GM18499 (cell line): ENCODE measurements at regions not wholly inside any gene's neighbourhood (a gene's known extent, or its start where the extent isn't known, plus 50 kb on each side); places are given as distances from the start of the nearest gene placed in this dataset.

Experiments used
- ATAC-seq: cut with Tn5 transposase; IDR thresholded peaks from one replicate; pipeline ENCODE4 v1.9.1; 2021; ENCODE audit warnings: moderate number of reproducible peaks; ENCODE audit not compliant: insufficient read depth, unreplicated experiment

DNA sequence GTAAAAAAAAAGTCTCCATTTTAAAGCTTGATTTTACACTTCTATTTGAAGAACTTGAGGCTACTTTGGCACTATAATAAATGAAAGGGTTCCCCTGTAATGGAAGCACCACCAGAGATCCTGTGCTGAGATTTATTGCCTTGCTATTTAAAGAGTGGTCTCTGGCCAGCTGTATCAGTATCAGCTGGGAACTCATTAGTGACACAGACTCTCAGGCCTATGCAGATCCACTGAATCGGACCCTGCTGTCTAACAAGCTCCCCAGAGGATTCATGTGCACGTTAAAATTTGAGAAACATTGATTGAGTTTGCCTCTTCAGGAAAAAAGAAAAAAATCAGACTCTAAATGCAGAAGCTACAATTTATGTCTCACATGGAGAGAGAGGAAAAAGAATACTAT is 299.9 kb upstream of the BMP2 start:
- ATAC-seq: no peak

- no peak for ATAC-seq
Measured at GRCh38 chr20:6466075-6466810, 301.2 kb upstream of the BMP2 start.

DNA sequence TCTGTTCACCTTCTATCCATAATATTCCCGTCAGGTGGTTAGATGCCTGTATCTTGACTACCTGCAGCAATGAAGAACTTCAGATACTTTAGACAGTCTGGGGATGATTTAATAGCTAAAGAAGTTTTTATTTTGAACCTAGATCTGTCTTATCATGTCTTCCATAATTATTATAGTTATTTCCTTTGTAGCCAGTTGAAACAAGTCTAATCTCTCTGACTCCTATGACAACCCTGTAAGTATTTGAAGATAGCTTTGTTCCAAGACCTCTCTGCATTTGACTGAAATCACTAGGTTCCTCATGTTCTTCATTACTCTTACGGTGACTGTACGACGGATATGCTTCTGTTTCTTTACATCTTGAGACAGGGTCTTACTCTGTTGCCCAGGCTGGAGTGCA is 316.6 kb upstream of the BMP2 start:
- ATAC-seq: no peak

GRCh38 chr20:6440443-6440799 is 317.6 kb upstream of the FERMT1 start:
- no peak for ATAC-seq

DNA sequence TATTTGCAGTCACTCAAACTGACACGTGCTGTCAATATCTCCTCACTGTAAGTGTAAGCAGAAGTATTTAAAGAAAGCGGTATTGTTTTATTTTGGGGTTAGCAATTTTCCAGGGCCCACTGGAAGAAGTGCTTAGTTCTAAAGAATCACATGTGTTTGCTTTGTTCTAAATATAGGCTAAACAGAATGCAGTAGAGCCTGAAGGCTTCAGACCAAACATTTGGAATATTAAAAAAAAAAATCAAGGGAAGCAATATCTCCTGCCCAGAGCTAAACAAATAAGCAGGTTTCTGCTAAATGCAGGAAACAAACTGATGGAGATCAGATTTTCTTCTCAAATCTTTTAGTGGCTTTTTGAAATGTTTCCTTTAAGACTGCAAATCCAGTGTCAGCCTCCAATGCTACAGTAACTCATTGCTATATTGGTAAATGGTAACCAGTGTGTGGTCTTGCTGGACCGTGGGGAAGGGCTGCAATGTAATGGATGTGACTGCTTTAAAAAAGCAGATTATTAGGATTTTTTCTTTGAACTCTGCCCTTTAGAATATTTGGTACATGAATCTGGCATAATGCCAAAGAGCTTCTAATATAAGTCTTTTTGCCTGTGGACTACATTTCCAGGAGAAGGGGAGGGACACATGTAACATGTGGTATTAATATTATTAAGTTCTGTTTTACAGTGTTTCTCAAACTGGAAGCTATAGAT is 317.1 kb upstream of the FERMT1 start:
- ATAC-seq: no peak

DNA sequence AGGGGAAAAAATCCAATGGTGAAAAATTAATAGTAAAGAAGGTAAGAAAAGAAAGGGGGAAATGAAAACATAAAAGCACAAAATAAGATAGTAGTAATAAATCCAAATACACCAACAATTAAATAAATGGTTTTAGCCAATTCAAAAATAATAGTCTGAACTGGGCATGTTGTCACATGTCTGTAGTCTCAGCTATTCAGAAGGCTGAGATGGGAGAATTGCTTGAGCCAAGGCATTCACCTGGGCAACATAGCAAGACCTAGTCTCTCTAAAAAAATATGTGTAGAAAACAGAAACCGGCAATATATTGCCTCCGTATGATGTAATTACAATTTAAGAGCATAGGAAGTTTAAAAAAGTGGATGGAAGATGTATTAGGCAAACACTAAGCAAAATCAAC is 311.3 kb upstream of the FERMT1 start:
- no peak for ATAC-seq

DNA sequence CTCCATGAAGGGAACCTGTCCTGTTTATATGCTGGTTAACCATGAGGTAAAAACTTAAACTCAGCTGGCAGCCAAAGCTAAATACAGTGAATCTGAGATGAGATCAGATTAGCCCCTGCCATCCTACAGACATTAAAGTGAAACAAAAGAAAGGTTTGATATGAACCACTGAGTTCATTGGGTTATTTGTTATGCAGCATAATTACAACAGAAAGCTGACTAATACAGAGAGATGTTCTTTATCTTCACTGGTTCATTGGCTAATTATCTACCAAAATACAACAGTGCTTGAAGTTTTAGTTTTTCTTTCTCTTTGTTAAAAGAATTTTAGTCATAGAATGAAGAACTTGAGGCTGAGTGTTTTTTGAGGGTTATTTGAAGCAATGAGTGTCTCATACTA is 307.6 kb upstream of the FERMT1 start:
- no peak for ATAC-seq

DNA sequence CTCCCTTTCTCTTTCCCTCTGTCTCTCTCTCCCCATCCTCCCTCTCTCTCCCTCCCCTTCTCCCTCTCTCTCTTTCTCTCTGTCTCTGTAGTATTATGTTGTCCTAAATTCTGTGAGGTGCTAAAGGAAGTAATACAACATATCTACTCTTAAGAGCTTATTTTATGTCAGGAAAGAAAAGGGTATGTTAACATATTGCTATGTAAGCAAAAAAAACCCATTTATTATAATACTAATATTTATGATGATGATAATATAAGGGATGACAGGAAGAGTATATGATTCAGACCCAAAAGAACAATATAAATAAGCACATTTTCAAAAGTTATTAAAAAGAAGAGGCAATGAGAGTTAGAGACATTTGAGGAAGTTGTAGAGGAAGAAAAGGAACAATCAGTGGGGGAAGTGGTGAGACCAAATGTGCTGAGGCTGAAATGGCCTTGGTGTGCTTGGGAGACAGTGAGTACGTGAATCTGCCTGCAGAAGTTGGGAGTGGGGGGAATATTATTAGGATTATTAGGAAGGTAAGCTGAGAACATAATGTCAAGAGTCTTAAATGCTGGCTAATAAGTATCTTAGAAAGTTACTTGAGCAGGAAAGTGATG is 303.6 kb upstream of the FERMT1 start:
- ATAC-seq: no peak

GRCh38 chr20:6421321-6422248 is 298.8 kb upstream of the FERMT1 start:
- no peak for ATAC-seq

DNA sequence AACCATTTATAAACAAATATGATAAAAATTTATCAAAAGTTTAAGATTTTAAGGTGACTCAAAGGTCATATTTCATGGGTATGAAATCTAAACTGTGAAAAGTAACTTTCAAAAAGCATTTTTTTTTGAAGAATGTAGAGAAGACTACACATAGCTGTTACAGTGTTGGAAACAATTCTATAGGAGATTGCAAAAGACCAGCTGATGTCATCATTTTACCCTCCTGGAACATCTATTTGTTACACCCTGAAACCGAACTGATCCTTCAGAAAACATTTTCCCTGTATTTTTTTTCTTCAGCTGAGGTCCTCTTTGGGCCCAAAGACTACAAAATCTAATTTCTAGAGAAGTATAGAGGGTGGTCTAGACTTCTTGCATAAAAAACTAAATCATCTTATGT is 297.5 kb upstream of the FERMT1 start:
- ATAC-seq: no peak

GRCh38 chr20:6418732-6419131 is 295.9 kb upstream of the FERMT1 start:
- no peak for ATAC-seq

- ATAC-seq: no peak
Measured at GRCh38 chr20:6416371-6416770, 293.5 kb upstream of the FERMT1 start.

DNA sequence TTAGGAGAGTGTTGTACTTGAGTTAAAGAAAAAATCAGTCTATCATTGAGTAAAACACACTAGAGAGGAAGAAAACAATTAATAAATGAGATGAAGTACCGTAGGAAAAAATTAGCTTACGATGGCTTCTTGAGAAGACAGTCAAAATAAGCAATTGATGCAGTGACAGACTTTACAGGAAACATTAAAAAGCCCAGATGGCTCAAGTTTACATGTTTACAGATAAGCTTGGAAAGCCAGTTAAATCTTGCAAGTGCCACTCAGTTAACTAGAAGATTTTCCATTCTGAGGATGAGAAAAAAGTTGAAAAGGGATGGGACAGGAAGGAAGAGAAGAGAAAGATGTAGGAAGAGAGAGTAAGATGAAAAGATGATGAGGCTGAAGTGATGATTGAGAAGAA is 288.8 kb upstream of the FERMT1 start:
- no peak for ATAC-seq

- ATAC-seq: no peak
Measured at GRCh38 chr20:6410721-6411120, 287.9 kb upstream of the FERMT1 start.

- ATAC-seq: no peak
Measured at GRCh38 chr20:6407163-6407562, 284.3 kb upstream of the FERMT1 start.

DNA sequence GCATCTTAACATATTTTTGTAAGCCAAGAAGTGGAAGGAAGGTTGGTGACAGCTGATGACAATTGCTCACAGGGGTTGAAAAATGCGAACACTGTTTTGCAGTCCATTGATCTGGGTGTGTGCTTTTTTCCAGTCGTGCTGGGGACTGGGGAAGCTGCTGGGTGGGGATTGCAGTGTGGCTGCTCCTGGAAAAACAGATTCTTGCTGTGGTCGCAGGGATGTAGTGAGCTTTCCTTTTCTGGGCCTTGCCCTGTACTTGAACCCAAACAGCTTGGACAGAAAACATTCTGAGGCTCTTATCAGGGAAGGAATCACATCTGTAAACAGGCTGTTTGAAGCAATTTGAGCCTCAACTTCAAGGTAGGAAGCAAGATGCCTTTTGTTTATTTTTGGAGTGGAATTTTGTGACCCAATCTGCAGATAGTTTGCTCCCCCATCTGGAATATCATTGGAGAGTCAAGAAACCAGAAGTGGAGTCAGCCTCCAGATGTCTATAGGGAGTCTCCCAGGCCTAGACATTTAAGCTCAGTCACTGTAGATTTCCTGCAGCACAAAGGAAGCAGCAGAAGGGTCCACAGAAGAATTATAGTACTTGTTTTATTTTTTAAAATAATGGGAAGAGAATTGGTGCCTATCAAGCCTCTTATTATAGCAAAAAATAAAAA is 279.2 kb upstream of the FERMT1 start:
- no peak for ATAC-seq

DNA sequence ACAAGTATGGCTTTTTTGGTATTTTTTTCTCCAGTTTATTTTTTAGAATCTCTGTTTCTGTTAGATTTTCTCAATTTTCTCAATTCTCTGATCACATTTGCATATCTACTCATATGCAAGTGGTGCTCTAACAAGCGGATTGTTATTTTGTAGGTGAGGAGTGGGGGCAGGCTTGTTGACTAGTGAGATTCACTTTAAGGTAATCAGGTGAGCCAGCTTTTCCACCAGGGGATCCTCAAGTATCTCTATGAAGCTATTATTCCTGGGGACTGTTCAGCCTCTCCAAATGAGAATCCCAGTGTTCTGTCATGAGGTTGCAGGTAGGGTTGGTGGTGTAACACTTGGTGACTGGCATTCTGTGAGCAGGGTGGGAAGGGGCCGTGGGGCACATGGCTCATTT is 274.3 kb upstream of the FERMT1 start:
- no peak for ATAC-seq

DNA sequence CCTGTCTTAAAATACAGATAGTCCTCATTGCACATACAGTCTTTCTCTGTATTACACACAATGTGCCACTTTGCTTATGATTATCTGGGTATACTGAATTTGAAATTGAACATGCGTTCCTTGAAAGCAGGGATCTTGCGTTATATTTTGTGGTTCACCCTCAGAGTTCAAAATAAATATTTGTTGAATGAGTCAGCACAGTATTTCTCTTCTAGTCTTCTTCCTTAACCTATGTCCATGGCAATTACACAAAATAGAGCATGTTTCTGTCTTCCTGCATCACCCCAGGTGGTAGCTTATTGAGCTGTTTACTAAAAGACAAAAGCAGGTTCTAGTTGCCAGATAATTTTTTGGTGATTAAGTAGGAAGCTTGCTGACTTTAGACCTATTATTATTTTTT is 272.9 kb upstream of the FERMT1 start:
- ATAC-seq: no peak

- no peak for ATAC-seq
Measured at GRCh38 chr20:6388671-6389197, 265.9 kb upstream of the FERMT1 start.

- no peak for ATAC-seq
Measured at GRCh38 chr20:6384956-6385486, 262.2 kb upstream of the FERMT1 start.
